Body of pancreas (tissue), 4 donors: ENCODE measurements at regions not wholly inside any gene's neighbourhood (a gene's known extent, or its start where the extent isn't known, plus 50 kb on each side); places are given as distances from the start of the nearest gene placed in this dataset.

Experiments used
- ATAC-seq: fragments of 150-250 bp; one replicate; pipeline ENCODE4 v1.9.1; 2016
- DNase-seq, 4 donors: peaks; one replicate each; pipeline ENCODE4 v3.0.0-alpha.2; 2019
- H3K27ac ChIP-seq, 4 donors: fragments of 200-600 bp; sonication (generic); 1 replicate in 3 of 4; 2 replicates in 1 of 4; pipeline versions ENCODE4 v1.5.1 to v1.6.1; 2016 to 2019; ENCODE audit warnings: mild to moderate bottlenecking in 1 of 4, mixed read lengths in 1 of 4, moderate library complexity in 1 of 4
- H3K27me3 ChIP-seq, 2 donors: fragments of 200-600 bp; sonication (generic); one replicate each; pipeline ENCODE4 v1.6.0; 2016; ENCODE audit warnings: mild to moderate bottlenecking in 1 of 2
- H3K36me3 ChIP-seq, 2 donors: fragments of 200-600 bp; sonication (generic); replicated peaks in 1 of 2; 2 replicates each; pipeline ENCODE4 v1.5.1; 2016; ENCODE audit warnings: low read depth in 2 of 2; ENCODE audit not compliant: insufficient read depth in 1 of 2
- H3K4me1 ChIP-seq: fragments of 200-600 bp; sonication (generic); one replicate; pipeline ENCODE4 v1.6.0; 2016
- H3K4me3 ChIP-seq, 2 donors: fragments of 200-600 bp; sonication (generic); 1 replicate in 1 of 2; 2 replicates in 1 of 2; pipeline ENCODE4 v1.5.1; 2016 to 2019
- H3K9me3 ChIP-seq, 3 donors: fragments of 200-600 bp; sonication (generic); 1 replicate in 2 of 3; 2 replicates in 1 of 3; pipeline ENCODE4 v1.5.1; 2016
- POLR2A ChIP-seq, 3 donors: fragments of 450-650 bp; IDR thresholded peaks; one replicate each; pipeline ENCODE4 v1.6.1; 2016; ENCODE audit warnings: antibody characterized with exemption in 3 of 3, mild to moderate bottlenecking in 2 of 3
- WGBS, 2 donors: methylation state at CpG; one replicate each; pipeline ENCODE4 v1.1.5; 2017; 5-methylcytosine and 5-hydroxymethylcytosine counted together
- intact Hi-C: fragments of 100-400 bp; cut with DNase I; formaldehyde crosslinking; loops from one replicate; pipeline ENCODE4 v1.15.1; 2023
- TF ChIP-seq, protein P1 (sequence below), 7 experiments: fragments of 450-650 bp in 4 of 7; fragments of 200-600 bp in 3 of 7; sonication (generic) in 3 of 7; IDR thresholded peaks; one replicate each; pipeline ENCODE4 v1.5.1; 2016 to 2019; ENCODE audit warnings: antibody characterized with exemption in 7 of 7

GRCh38 chr21:15249285-15249993, 184.6 kb upstream of the NRIP1 start:
- TF ChIP-seq, protein P1, sequence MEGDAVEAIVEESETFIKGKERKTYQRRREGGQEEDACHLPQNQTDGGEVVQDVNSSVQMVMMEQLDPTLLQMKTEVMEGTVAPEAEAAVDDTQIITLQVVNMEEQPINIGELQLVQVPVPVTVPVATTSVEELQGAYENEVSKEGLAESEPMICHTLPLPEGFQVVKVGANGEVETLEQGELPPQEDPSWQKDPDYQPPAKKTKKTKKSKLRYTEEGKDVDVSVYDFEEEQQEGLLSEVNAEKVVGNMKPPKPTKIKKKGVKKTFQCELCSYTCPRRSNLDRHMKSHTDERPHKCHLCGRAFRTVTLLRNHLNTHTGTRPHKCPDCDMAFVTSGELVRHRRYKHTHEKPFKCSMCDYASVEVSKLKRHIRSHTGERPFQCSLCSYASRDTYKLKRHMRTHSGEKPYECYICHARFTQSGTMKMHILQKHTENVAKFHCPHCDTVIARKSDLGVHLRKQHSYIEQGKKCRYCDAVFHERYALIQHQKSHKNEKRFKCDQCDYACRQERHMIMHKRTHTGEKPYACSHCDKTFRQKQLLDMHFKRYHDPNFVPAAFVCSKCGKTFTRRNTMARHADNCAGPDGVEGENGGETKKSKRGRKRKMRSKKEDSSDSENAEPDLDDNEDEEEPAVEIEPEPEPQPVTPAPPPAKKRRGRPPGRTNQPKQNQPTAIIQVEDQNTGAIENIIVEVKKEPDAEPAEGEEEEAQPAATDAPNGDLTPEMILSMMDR (IDR thresholded peaks at IDR 0.05), result no peak
- no peak for TF ChIP-seq POLR2A (IDR thresholded peaks at IDR 0.05)
- Histone ChIP-seq H3K36me3 (no peaks in the 10 kb centered on the region), H3K27me3 (no peaks in the 10 kb centered on the region), H3K4me1 (no peaks in the 10 kb centered on the region), H3K9me3 (no peaks in the 10 kb centered on the region), H3K27ac (no peak overlapping the region), H3K4me3 (no peak overlapping the region)
- intact Hi-C loops, result no loop called here
- DNase-seq (no peak), ATAC-seq (no peak)
- 91 to 93% methylated on average over 6 of the region's 6 CpGs for WGBS, 2 donors

DNA sequence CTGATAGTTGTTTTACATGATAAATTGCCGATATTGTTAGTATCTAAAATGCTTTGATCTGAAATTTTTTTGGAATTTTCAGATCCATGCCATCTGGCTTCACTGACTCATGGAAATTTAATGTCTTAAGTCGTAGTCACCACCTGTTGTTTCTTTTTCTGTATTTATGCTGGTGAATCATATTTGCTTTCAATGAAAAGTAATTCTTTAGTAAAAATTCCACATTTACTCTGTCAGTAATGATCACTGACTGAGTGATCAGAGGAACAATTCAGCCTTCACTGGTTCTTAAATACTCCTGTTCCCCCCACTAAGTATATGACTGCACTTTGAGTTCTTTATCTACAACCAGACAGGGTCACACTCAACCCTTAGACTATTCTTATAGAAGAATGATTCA, 185.6 kb upstream of the NRIP1 start:
- 55 to 78% methylated on average over 2 of the region's 2 CpGs for WGBS, 2 donors
- ATAC-seq, result no peak
- Histone ChIP-seq H3K36me3 (no peaks in the 10 kb centered on the region), H3K27ac (no peak overlapping the region), H3K27me3 (no peaks in the 10 kb centered on the region), H3K4me1 (no peaks in the 10 kb centered on the region), H3K4me3 (no peak overlapping the region), H3K9me3 (no peaks in the 10 kb centered on the region)
- intact Hi-C loops, result no loop called here
- no peak for DNase-seq
- no peak for TF ChIP-seq POLR2A (IDR thresholded peaks at IDR 0.05)
- TF ChIP-seq, protein P1 (IDR thresholded peaks at IDR 0.05), result no peak

DNA sequence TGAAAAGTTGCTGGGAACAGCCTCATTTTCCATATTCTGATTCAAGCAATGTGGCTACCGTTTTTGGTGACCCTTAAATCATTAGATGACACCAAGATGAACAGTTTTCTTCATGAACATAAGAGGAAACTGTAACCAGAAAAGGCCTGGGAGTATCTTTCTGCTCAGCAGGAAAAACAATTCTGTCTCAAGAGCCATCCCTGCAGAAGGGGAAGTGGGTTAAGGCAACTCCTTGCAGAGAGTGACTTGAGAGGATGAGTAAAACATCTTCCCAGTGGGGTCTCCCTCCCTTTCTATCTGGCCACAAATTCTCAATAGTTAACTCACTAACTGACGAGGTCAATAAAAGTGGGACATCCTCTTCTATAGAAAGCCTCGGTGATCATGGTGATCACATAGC, 187.6 kb upstream of the NRIP1 start:
- no peak for ATAC-seq
- no peak for TF ChIP-seq POLR2A (IDR thresholded peaks at IDR 0.05)
- TF ChIP-seq, protein P1 (IDR thresholded peaks at IDR 0.05), result no peak
- intact Hi-C loops, result no loop called here

GRCh38 chr21:15254111-15254510, 189.3 kb upstream of the NRIP1 start:
- ATAC-seq, result no peak
- no peaks in the 10 kb centered on the region for H3K4me1 ChIP-seq
- no peak for DNase-seq
- H3K9me3 ChIP-seq, result no peaks in the 10 kb centered on the region
- 89% methylated on average over 4 of the region's 4 CpGs for WGBS, 2 donors
- H3K27ac ChIP-seq, result no peak overlapping the region
- intact Hi-C loops, result no loop called here
- H3K4me3 ChIP-seq, result no peak overlapping the region
- H3K36me3 ChIP-seq, result no peaks in the 10 kb centered on the region
- H3K27me3 ChIP-seq, result no peaks in the 10 kb centered on the region
- TF ChIP-seq POLR2A (IDR thresholded peaks at IDR 0.05), result no peak
- TF ChIP-seq, protein P1 (IDR thresholded peaks at IDR 0.05), result no peak

More for the DNA sequence above, 187.6 kb upstream of the NRIP1 start:
- Histone ChIP-seq H3K27ac (no peak overlapping the region), H3K4me3 (no peak overlapping the region), H3K36me3 (no peaks in the 10 kb centered on the region), H3K27me3 (no peaks in the 10 kb centered on the region), H3K4me1 (no peaks in the 10 kb centered on the region), H3K9me3 (no peaks in the 10 kb centered on the region)
- DNase-seq, result no peak
- 59 to 64% methylated on average over 3 of the region's 3 CpGs for WGBS, 2 donors

DNA sequence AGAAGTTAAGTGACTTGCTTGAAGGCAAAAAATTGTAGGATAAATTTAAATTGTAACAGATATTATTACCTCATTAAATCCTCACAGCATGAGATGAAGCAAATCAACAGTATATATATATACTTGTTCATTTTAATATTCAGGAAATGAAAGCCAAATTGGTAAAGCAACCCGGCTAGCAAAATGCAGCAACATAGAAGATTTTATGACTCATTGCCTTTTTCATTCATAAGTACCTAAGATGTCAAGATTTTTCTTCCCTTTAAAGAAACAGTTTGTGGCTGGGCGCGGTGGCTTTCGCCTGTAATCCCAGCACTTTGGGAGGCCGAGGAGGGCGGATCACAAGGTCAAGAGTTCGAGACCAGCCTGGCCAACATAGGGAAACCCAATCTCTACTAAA, 190.5 kb upstream of the NRIP1 start:
- 77 to 80% methylated on average over 7 of the region's 7 CpGs for WGBS, 2 donors
- Histone ChIP-seq H3K4me1 (no peaks in the 10 kb centered on the region), H3K9me3 (no peaks in the 10 kb centered on the region), H3K36me3 (no peaks in the 10 kb centered on the region), H3K27ac (no peak overlapping the region), H3K27me3 (no peaks in the 10 kb centered on the region), H3K4me3 (no peak overlapping the region)
- DNase-seq (no peak), ATAC-seq (no peak)
- intact Hi-C loops, result no loop called here
- no peak for TF ChIP-seq POLR2A (IDR thresholded peaks at IDR 0.05)
- TF ChIP-seq, protein P1 (IDR thresholded peaks at IDR 0.05), result no peak
